ENCODE measurements at regions not wholly inside any gene's neighbourhood (a gene's known extent, or its start where the extent isn't known, plus 50 kb on each side); places are given as distances from the start of the nearest gene placed in this dataset.
A peak's percentile ranks its signal among the peaks of the same experiment; 100 is the strongest.

DNA sequence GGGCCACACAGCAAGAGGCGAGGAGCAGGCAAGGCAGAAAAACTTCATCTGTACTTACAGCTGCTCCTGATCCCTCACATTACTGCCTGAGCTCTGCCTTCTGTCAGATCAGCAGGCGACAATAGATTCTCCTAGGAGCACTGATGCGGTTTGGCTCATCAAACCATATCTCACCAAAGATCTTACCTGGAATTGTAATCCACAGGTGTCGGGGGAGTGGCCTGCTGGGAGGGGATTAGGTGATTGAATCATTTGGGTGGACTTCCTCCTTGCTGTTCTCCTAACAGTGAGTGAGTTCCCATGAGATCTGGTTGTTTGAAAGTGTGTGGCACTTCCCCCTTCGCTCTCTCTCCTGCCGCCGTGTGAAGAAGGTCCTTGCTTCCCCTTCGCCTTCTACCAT lies 647.3 kb downstream of the SOCS6 start:
- TF ChIP-seq, protein P1, sequence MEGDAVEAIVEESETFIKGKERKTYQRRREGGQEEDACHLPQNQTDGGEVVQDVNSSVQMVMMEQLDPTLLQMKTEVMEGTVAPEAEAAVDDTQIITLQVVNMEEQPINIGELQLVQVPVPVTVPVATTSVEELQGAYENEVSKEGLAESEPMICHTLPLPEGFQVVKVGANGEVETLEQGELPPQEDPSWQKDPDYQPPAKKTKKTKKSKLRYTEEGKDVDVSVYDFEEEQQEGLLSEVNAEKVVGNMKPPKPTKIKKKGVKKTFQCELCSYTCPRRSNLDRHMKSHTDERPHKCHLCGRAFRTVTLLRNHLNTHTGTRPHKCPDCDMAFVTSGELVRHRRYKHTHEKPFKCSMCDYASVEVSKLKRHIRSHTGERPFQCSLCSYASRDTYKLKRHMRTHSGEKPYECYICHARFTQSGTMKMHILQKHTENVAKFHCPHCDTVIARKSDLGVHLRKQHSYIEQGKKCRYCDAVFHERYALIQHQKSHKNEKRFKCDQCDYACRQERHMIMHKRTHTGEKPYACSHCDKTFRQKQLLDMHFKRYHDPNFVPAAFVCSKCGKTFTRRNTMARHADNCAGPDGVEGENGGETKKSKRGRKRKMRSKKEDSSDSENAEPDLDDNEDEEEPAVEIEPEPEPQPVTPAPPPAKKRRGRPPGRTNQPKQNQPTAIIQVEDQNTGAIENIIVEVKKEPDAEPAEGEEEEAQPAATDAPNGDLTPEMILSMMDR (IDR thresholded peaks at IDR 0.05; ENCODE audit: control insufficient read depth, extremely low read depth, insufficient read depth) = no peak
- DNase-seq (ENCODE audit: low read depth) = no peak
- H3K4me3 ChIP-seq (ENCODE audit: low read depth, low read length) = no peak overlapping the region

DNA sequence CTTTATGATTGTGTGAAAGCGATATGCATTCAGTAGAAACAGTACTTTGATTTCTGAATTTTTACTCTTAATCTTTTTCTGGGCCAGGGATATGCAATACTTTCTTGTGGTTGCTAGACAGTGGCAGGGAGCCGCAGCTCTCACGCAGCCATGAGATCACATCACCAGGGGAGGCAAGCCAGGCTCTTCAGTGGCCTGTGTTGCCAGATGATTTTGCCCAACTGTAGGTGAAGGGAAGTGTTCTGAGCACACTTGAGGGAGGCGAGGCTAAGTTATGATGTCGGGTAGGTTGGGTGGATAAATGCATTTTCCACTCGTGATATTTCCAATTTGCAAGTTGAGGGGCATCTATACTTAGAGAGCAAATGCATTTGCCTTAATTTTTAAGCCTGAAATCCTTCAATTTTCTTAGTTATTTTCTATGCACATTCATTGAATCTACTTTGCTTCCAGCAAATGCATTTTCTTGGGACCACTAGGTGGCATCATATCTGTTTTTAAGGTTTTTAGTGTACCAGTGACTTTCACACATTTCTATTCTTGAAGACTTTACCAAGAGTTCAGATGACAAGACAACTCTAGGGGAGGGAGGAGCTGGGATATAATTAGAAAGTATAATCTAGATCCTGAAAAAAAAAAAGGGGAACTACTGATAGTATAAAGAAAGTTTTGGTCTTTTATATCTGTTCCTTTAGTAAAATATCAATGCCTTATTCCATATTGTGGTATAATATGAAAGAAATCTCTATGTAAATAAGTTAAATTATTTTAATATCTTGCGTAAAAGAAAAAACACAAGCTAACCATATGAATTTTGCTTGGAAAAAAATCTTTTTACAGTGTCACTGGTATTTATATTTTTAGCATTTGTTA lies 643.3 kb downstream of the SOCS6 start:
- DNase-seq (ENCODE audit: low read depth) = peak; percentile 6
- H3K4me3 ChIP-seq (ENCODE audit: low read depth, low read length) = no peak overlapping the region
- TF ChIP-seq, protein P1 (IDR thresholded peaks at IDR 0.05; ENCODE audit: control insufficient read depth, extremely low read depth, insufficient read depth) = peak; percentile 69

DNA sequence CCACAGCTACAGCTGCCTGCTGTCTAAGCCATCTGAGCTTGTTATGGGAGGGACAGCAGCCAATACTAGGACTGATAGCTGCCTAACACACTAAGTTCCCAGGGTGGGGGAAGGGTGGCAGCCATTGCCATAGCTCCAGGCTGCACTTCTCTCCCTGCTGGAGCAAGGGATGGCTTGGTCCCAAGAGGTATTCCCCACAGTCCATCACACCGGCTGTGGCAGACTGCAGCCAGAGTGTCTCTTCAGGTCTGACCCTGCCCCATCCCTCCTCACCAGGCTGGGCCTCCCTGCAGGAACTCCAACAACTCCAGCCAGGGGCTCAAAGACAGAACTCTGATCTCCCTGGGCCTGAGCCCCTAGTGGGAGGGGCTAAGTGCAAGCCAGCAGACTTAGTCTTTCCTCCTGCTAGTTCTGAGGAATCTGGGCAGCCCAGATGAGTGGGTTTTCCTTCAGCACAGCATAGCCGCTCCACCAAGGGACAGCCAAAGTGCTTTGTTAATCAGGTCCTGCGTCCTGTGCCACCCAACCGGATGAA lies 632.1 kb downstream of the SOCS6 start:
- TF ChIP-seq, protein P1 (IDR thresholded peaks at IDR 0.05; ENCODE audit: control insufficient read depth, extremely low read depth, insufficient read depth) = no peak
- H3K4me3 ChIP-seq (ENCODE audit: low read depth, low read length) = no peak overlapping the region
- no peak for DNase-seq (ENCODE audit: low read depth)

DNA sequence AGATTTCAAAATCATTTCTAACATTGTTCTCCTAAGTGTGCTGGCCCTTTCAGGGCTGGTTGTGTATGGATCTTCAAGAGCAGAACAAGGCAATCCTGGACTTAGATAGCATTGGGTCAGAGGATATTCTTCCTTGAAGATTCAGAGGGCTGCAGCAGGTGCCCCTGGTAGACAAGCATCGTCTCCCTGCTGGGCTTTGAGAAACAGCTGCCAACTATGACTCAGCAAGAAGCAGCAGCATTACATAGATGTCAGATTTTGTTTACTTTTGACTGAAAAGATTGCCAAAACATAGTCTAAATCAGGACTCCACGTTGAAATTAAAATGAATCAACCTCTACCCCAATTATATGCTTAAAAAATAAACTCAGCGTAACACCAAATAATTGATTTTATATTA lies 618.8 kb downstream of the SOCS6 start:
- peak; percentile 44 for DNase-seq (ENCODE audit: low read depth)
- TF ChIP-seq, protein P1 (IDR thresholded peaks at IDR 0.05; ENCODE audit: control insufficient read depth, extremely low read depth, insufficient read depth) = no peak
- H3K4me3 ChIP-seq (ENCODE audit: low read depth, low read length) = no peak overlapping the region

DNA sequence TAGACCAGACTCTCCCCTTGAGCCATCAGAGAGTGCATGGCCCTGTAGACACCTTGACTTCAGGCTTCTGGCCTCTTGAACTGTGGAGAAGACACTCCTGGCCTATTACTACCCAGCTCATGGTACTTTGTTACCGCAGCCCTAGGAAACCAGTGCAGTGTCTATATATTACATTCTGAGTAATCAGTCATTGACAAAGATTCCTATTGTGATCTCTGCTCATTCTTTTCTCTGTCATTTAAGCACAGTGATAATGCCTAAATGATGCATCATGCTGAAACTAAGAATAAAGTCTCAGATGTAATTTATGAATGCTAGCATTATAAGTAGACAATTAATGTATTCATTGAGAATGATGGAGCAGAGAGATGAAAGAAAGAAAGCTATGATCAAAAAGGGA lies 603.5 kb downstream of the SOCS6 start:
- no peak for DNase-seq (ENCODE audit: low read depth)
- H3K4me3 ChIP-seq (ENCODE audit: low read depth, low read length) = no peak overlapping the region
- TF ChIP-seq, protein P1 (IDR thresholded peaks at IDR 0.05; ENCODE audit: control insufficient read depth, extremely low read depth, insufficient read depth) = no peak

DNA sequence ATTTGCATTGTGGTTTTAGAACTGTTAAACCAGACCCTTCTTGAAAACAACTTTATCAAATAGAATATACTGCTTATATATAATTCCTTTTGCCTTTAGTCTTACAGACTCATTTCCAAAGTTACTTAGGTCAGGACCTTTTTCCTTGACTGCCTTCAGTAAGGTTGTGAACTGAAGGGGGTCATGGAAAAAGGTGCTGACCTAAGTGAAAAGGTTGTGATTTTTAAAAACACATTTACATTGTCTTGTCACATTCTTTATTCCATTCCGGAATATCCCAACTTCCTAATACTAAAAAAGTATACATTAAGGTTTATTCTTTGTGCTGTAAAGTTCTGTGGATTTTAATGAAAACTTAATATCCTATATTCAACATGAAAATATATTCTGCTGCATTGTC lies 581.4 kb downstream of the SOCS6 start:
- TF ChIP-seq, protein P1 (IDR thresholded peaks at IDR 0.05; ENCODE audit: control insufficient read depth, extremely low read depth, insufficient read depth) = no peak
- H3K4me3 ChIP-seq (ENCODE audit: low read depth, low read length) = no peak overlapping the region
- DNase-seq (ENCODE audit: low read depth) = no peak
